ENCODE measurements at regions not wholly inside any gene's neighbourhood (a gene's known extent, or its start where the extent isn't known, plus 50 kb on each side); places are given as distances from the start of the nearest gene placed in this dataset.
"Not testable (repeated sequence)": the region's sequence is repeated elsewhere in the genome, so short reads cannot be mapped to it uniquely, and the experiment has no call there.

- no peak for DNase-seq (ENCODE audit: low read depth)
Measured at GRCh38 chr12:131418884-131419283, 292.0 kb upstream of the SFSWAP start.

GRCh38 chr12:131420867-131421447, 289.9 kb upstream of the SFSWAP start:
- DNase-seq (ENCODE audit: low read depth): no peak

- no peak for DNase-seq (ENCODE audit: low read depth)
Measured at GRCh38 chr12:131421509-131422186, 289.2 kb upstream of the SFSWAP start.

GRCh38 chr12:131422187-131422520, 288.7 kb upstream of the SFSWAP start:
- DNase-seq (ENCODE audit: low read depth): no peak

- no peak for DNase-seq (ENCODE audit: low read depth)
Measured at GRCh38 chr12:131422744-131423143, 288.1 kb upstream of the SFSWAP start.

GRCh38 chr12:131424270-131424669, 286.6 kb upstream of the SFSWAP start:
- no peak for DNase-seq (ENCODE audit: low read depth)

- no peak for DNase-seq (ENCODE audit: low read depth)
Measured at GRCh38 chr12:131425112-131426075, 285.5 kb upstream of the SFSWAP start.

GRCh38 chr12:131428091-131428685, 282.7 kb upstream of the SFSWAP start:
- DNase-seq (ENCODE audit: low read depth): no peak

- not testable (repeated sequence) for DNase-seq (ENCODE audit: low read depth)
Measured at GRCh38 chr12:131429221-131429620, 281.7 kb upstream of the SFSWAP start.

- not testable (repeated sequence) for DNase-seq (ENCODE audit: low read depth)
Measured at GRCh38 chr12:131429697-131430096, 281.2 kb upstream of the SFSWAP start.

- no peak for DNase-seq (ENCODE audit: low read depth)
Measured at GRCh38 chr12:131430158-131430742, 280.6 kb upstream of the SFSWAP start.

- not testable (repeated sequence) for DNase-seq (ENCODE audit: low read depth)
Measured at GRCh38 chr12:131431126-131431655, 279.7 kb upstream of the SFSWAP start.

- no peak for DNase-seq (ENCODE audit: low read depth)
Measured at GRCh38 chr12:131432532-131433260, 278.2 kb upstream of the SFSWAP start.

- no peak for DNase-seq (ENCODE audit: low read depth)
Measured at GRCh38 chr12:131434208-131435125, 276.4 kb upstream of the SFSWAP start.

GRCh38 chr12:131436922-131437705, 273.8 kb upstream of the SFSWAP start:
- no peak for DNase-seq (ENCODE audit: low read depth)

- no peak for DNase-seq (ENCODE audit: low read depth)
Measured at GRCh38 chr12:131437706-131438492, 273.0 kb upstream of the SFSWAP start.

- not testable (repeated sequence) for DNase-seq (ENCODE audit: low read depth)
Measured at GRCh38 chr12:131438493-131438835, 272.4 kb upstream of the SFSWAP start.

GRCh38 chr12:131438881-131439280, 272.0 kb upstream of the SFSWAP start:
- no peak for DNase-seq (ENCODE audit: low read depth)

Measured in M059J (cell line).